Stimulated activated CD4-positive, alpha-beta T cell treated with anti-CD3 and anti-CD28 coated beads, Interleukin-15, amount 100 ng/mL, for 24 hours (primary cell): ENCODE measurements at regions not wholly inside any gene's neighbourhood (a gene's known extent, or its start where the extent isn't known, plus 50 kb on each side); places are given as distances from the start of the nearest gene placed in this dataset.
"Not testable (repeated sequence)": the region's sequence is repeated elsewhere in the genome, so short reads cannot be mapped to it uniquely, and the experiment has no call there.

Experiments used
- DNase-seq: peaks from one replicate; pipeline ENCODE4 v3.0.0-alpha.2; 2020

DNA sequence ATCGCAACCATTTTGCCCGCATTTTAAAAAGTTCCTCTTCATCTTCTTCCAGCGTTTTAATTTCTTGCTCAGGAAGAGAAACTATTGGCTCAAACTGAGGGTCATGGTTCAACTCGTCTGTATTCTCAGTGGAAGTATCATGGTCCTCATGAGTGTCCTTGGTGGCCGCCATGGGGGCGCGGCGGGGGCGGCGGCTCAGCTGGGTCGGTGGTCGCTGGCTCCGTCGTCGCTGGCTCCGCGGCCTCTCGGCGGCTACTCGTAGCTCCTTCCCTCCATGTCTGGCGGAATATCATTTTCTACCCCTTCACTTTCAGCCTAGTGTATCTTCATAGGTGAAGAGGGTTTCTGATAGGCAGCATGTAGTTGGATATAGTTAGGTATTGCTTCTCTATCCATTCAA is 492.0 kb upstream of the MAGEB18 start:
- no peak for DNase-seq

DNA sequence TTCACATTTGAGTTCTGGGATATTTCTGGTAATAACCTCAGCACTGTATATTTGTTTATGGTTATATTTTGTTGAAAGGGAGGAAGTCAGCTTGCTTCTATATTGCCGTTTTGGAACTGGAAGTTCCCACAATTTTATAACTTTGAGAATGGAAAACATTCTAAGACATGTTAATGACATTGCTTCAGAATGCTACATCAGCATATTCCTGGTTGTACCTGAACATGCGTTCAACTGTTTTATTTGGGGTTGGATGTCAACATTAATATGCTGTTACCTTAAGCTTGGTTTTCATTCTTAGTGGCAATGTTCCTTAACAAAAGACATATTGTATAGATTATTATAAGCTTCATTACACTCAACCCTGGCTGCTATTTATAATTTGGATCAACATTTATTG is 489.4 kb upstream of the MAGEB18 start:
- no peak for DNase-seq

DNA sequence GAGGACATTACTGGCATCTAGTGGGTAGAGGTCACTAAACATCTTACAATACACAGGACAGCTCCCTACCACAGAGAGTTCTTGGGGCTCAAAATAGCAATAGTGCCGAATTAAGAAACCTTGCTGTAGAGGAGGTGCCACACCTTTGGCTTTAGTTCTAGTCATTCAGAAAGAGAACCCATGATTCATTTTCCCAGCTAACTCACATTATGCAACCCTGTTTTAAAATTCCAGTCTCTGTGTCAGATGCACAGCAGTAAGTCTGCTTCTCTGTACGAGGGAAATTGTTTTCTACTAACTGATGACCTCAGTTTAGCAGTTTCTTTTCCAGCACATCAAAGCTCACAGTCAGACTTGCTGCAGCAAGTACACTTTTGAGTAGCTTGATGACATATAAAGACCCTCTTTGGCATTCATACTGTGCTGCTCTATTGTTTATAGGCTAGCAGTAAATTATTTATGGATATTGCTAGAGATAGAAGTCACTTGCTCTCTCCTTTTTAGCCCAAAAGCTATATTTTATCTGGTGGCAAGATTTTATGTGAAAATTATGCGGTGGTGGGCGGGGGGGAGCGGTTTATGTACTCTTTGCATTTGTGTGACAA is 487.8 kb upstream of the MAGEB18 start:
- no peak for DNase-seq

DNA sequence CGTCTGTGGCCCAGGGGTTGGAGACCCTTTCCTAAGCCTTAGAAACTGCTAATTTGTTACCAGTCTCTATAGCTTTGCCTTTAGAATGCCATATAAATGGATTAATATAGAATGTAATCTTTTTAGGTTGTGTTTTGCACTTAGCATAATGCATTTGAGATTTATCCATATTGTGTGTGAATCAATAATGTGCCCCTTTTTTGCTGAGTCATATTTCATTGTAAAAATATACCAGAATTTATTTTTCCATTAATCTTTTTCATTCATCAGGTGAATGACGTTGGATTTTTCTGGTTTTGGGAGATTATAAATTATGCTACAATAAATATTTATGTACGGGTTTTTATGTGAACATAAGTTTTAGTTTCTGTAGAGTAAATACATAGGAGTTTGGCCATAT is 478.8 kb upstream of the MAGEB18 start:
- DNase-seq, result no peak

DNA sequence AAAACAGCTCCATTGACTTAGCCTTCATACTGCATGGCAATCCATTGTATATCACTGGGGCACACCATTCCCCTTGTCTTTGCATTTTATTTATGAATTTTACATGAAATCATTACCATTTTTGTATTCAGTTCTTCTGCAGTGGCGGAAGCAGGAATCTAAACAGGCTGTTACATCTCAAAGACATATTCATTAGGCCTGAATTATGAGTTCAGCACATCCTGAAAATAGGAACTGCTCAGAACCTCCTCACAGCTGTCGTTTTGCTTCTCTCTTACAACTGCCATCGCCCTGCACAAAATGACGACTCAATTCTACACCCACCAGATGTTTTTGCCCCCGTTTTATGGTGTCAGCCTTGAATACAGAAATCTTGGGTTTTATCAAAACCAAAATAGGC is 474.4 kb upstream of the MAGEB18 start:
- DNase-seq, result no peak

DNA sequence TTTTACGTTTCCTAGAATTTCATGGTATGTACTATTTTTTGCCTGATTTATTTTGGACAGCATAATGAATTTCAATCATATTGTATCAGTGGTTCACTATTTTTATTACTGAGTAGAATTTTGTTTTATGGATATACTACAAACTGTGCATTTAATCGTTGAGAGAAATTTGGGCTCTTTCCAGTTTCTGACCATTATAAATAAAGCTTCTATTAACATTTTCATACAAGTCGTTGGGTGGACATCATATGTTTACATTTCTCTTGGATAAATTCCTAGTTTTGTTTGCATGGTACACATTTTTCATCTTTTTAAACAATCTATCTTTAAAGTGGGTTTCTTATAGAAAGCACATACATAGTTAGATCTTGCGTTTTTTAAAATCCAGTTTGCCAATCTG is 472.7 kb upstream of the MAGEB18 start:
- no peak for DNase-seq

DNA sequence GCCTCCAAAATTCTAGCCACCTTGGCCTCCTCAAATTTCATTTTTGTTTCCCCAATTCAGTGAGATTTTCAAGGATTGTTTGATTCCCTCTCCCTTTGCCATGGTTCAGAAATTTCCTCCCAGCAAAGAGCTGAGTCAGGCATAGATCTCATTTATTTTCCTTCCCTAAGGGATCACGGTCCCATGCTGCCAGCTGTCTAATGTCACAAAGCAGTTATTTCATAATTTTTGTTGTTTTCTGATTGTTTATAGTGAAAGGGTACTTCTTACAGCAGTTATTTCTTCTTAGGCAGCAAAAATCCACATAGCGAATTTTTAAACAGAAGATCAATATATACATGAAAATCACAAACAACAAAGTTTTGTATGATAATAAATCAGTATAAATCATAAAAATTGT is 470.5 kb upstream of the MAGEB18 start:
- no peak for DNase-seq

DNA sequence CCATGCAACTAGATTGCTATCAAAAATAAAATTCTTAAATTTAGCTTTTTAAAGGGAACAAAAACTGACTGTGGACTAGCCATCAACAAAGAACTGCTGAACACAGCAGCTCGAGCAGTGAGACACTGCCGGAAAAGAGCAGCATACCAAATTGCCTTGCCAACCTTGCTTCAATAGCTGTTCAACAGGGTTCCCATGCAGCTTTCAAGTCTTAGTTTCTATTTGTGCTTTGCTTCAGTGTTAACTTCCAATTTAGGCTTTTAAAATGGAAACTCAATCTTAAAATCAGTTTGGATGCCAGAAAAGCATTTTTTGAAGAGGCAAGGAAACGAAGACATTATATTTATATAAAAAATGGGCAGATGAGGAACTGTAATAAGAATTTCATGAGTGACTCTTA is 463.4 kb upstream of the MAGEB18 start:
- DNase-seq, result no peak

DNA sequence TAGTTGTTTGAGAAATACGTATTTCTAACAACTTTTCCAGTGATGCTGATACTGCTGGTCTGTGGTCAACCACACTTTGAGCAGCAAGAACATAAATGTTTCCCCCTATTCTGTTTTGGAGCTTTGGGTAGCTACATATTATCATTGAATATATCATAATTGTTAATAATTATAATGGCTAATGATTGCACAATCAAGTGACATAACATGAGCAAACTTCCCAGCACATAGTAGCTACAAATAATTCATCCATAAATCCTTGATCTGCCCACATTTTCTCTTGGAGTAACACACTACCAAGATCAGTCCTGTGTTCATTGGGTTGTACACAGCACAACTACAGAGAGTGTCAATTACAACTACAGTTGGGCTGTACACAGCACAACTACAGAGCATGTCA is 436.3 kb upstream of the MAGEB18 start:
- DNase-seq, result no peak

DNA sequence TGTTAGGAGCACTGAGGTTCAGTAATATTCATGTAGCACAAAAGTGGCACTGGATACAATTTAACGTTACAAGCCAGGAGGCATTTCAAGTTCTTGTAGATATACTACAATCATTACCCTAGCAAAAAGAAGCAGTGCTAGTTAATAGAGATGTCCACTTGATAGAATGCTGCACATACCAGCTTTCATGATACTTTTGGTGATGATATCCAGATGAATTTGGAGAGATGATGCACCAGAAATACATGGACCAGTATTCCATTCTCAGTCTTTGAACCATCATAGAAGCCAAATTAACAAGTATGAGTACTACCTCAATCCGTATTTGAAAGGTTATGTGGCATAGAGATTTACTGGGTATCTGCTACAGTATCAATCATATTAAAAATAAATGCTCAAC is 421.0 kb upstream of the MAGEB18 start:
- no peak for DNase-seq

DNA sequence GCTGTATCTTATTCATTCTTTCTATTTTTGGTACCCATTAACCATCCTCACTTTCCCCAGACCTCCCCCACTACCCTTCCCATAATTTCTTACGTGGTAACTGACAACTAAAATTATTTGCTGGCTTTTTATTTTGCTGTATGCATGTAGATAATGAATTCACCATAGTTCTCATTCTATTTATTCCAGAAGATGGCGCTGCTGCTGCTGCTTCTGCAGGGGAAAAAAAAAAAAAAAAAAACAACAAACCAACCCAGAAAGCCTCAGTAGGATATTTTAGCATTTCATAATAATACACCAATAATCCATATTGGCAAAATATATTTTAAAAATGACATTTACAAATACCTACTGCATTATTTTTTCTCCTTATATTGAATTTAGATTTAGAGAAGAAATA is 416.6 kb upstream of the MAGEB18 start:
- no peak for DNase-seq

DNA sequence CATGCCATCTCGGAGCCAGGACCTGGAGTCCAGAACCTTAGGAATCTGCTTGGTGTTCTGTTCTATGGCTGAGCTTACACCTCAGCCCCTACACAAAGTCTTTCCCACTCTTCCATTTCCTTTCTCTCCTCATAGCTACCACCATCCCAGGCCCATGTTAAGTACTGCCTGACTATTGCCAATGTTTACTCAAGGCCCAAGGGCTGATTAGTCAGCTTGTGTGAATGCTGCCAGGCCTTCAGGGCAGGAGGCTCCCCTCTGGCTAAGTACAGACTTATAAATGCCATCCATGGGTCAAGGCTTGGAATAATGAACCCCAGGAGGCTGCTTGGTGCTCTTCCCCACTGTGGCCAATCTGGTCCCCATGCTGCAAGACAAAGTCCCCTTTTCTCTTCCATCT is 411.6 kb upstream of the MAGEB18 start:
- DNase-seq, result no peak

DNA sequence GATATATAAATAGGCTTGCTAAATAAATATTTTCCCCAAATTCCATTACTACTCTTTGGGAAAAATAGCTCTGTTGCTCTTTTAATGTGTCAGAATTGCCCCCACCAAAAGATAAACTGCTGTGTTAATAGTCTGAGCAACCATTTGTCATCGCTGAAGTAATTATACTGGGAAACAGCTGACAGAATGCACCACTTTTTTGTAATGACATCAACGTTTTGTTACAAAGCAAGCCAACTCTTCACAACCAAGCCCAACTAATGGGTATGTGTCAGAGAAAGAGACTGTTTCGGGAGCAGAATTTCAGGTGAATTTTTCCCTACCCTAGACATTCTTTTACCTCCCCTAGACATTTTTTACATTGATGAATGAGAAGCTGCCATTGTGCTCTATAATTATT is 405.0 kb upstream of the MAGEB18 start:
- DNase-seq, result no peak

DNA sequence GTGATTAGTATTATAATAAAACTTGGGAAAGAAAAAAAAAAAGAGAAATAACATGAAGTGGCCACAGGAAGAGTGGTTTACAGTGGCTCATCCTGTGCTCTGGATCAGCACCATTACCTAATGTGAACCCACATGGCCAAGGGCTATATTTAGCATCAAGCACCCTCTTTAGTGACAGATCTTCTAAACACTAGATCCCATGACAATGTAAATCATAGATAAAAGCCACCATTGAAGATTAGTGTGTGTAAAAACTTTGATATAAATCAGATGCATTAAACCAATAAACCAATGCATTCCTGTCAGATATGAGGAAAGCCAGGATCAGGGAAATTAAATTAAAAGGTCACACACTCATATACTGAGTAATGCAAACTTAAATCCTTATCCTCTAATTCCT is 400.6 kb upstream of the MAGEB18 start:
- DNase-seq, result no peak

DNA sequence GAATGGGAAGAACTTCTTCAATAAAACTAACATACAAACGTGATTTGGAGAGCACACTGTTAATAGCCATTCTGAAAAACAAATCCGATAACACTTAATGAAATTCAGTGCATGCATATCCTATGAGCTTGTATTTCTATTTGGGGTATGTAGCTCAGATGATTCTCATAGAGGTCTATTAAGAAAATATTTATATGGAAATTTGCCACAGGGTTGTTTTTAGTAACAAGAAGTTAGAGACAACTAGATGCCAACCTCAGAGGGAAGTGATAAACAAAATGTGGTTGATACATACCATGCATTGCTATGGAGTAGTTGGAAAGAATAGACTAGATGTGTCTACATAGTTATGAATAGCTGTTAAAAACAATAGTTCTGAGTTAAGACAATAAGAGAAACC is 395.8 kb upstream of the MAGEB18 start:
- no peak for DNase-seq

DNA sequence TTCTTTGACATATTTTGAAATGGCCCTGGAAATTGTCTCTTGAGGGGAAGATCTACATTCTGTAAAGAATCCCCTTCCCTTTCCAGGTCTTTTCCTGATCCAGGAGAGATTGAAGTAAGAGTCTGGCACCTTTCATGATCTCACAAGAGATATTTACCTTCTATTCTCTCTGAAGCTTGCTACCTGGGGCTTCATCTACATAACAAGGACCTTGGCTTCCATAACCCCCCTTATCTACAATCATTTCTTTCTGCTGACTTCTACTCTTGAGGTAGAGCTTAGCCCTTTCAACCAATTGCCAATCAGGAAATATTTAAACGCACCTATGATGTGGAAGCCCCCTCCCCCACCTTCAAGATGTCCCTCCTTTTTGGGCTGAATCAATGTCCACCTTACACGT is 383.7 kb upstream of the MAGEB18 start:
- no peak for DNase-seq

DNA sequence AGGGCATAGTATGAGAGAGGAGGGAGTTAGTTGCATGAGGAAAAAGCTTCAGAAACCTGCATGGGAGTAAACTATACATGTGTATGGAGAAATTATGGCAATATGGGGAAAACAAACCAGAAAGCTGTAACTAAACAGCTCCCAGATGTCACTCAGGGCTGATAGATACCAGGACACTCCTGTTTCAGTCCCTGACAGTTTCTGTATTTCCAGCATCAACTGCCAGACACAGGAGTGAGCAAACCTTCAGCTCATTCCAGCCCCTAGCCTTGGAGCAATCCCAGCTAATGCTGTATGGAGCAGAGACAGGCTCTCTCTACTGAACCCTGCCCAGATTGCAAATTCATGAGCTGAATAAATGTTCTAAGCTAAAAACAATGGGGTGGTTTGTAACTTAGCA is 382.9 kb upstream of the MAGEB18 start:
- DNase-seq, result no peak

DNA sequence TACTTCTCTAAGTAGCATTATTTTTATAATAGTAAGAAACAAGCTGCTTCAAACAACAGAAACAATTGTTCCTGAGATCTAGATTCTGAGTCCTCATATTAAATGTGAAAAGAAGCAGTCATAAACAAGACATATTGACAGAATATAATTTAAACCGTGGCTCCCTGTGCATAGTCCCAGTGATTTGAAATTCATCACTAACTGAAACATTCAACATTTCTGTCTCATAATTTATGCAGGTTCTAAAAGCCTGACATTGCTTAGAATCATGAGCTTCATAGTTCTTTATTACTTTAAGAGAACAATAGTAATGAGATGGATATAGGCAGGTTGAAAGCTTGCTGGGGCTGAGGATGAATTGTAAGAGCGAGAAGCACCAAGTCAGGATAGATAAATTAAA is 375.5 kb upstream of the MAGEB18 start:
- DNase-seq, result no peak

DNA sequence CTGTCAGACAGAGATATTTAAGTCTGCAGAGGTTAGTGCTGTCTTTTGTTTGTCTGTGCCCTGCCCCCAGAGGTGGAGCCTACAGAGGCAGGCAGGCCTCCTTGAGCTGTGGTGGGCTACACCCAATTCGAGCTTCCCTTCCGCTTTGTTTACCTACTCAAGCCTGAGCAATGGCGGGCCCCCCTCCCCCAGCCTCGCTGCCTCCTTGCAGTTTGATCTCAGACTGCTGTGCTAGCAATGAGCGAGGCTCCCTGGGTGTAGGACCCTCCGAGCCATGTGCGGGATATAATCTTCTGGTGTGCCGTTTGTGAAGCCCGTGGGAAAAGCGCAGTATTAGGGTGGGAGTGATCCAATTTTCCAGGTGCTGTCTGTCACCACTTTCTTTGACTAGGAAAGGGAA is 366.3 kb upstream of the MAGEB18 start:
- not testable (repeated sequence) for DNase-seq

DNA sequence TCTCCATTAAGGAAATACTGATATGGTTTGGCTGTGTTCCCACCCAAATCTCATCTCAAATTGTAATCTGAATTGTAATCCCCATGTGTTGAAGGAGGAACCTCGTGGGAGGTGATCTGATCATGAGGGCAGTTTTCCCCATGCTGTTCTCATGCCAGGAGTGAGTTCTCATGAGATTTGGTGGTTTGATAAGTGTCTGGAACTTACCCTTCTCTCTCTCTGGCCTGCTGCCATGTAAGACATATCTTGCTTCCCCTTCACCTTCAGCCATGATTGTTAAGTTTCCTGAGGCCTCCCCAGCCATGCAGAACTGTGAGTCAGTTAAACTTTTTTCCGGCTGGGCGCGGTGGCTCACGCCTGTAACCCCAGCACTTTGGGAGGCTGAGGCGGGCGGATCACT is 340.3 kb upstream of the MAGEB18 start:
- DNase-seq, result not testable (repeated sequence)

DNA sequence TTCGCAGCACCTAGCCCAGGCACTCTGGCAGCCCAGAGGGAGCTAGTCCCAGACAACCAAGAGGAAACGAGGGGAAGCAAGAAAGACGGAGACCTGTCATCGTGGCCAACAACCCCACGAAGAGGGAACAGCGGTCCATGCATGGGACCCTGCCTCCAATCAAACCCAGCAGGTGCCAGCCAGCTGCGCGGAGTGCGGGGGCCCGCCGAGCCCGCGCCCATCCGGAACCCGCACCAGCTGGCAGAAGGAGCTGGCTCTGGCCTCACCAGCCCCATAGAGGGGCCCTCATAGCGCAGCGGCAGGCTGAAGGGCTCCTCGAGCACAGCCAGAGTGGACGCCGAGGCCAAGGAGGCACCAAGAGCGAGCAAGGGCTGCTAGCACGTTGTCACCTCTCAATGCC is 332.4 kb upstream of the MAGEB18 start:
- no peak for DNase-seq

DNA sequence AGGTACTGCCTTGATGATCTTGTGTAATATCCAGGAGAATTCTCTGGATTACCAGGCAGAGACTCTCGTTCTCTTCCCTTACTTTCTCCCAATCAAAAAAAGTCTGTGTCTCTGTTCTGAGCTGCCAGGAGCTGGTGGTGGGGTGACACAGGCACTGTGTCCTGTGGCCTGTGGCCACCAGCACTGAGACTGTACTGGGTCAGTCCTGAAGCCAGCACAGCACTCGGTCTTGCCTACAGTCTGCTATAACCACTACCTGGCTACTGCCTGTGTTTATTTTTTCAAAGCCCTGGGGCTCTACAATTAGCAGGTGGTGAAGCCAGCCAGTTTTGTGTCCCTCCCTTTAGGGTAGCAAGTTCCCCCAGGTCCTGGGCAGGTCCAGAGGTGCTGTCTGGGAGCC is 331.1 kb upstream of the MAGEB18 start:
- DNase-seq, result no peak

DNA sequence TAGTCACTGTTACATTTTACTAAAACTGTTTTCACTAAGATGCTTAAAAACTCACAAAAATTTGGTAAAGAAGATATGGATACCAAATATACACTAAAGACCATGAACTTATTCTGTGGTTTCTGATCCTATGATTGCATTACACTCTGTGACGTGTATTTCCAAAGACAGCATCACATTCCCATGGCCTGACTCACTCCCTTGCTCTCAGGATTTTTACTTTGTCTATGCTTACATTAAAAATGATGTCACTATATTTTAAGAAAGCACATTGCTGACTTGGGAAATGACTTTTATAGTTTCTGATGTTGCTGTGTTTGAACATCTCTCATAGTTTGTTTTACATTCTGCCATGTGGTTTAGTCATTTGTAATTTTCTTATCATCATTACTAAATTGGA is 327.9 kb upstream of the MAGEB18 start:
- no peak for DNase-seq

DNA sequence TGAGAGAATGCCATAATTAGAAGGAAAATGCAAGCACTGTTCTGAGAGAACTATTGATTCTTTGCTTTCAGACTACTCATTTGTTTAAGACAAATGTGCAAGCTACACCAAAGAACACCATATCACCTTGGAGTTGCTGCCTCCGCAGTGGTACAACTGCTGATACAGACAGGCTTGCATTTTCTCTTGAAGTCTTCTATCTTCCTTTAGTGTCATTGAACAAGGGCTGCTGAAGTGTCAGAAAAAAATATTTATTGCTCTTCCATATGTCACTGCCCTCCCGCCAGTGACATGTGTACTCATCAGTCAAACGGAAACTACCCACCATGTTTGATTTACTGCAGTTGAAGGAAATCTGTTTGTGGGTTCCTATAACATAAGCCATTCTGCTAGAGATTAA is 318.3 kb upstream of the MAGEB18 start:
- no peak for DNase-seq

DNA sequence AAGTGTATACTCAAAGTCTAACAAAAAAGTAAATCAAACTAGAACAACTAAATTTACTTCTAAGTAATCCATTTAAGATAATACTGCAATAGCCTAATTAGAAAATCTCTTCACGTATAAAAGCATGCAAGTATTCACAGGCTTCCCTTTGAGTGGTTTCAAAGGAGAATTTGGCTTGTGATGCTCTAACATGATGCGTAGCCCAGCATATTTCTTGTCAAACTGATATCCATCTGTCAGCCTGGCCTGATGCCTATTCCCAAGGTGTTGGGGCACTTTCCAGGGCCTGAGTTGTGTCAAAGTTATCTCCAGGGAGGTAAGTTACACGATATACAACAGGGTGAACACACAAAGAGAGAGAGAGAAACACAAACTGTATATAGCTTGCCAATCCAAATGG is 287.0 kb upstream of the MAGEB18 start:
- no peak for DNase-seq

DNA sequence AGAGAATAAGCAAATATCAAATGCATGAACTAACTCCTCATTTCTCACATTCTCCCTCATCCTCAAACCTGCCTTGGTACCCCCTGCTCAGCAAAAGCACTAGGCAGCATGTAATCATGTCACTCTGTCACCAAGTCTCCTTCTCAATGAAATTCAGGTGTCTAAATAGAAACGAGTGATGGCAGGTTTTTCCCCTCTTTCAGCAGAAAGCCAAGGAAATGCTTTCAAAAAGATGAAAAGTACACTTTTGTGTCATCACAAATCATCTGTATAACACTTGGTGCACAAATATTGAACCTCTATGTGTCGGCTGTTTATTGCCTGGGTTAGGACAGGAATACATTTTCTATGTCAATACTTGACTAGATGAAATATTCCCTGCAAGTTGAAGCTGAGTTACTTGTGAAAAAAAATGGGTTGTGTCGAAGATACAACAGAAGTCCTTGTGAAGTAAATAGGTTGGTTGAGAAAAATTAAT is 285.1 kb upstream of the MAGEB18 start:
- no peak for DNase-seq
